OCI-LY7 (cell line): ENCODE measurements at regions not wholly inside any gene's neighbourhood (a gene's known extent, or its start where the extent isn't known, plus 50 kb on each side); places are given as distances from the start of the nearest gene placed in this dataset.

Experiments used
- BruUV-seq: library from RNA; stranded (reverse); fragments of 400-500 nt; replicated peaks from 2 replicates; lab custom pipeline; 2021; lab: Mats Ljungman, UMichigan
- CTCF ChIA-PET: fragments of 300-600 bp; sonication (Branson Sonifier 250); formaldehyde crosslinking; loops from one replicate; lab custom pipeline; 2022; ENCODE audit warnings: antibody characterized with exemption; ENCODE audit not compliant: unreplicated experiment; lab: Charles Lee
- POLR2A ChIA-PET: fragments of 300-600 bp; sonication (Branson Sonifier 250); formaldehyde crosslinking; loops from one replicate; lab custom pipeline; 2022; ENCODE audit warnings: antibody characterized with exemption; lab: Charles Lee
- DNase-seq: peaks from one replicate; pipeline ENCODE4 v3.0.0-alpha.2; 2015; ENCODE audit warnings: low spot score
- H2AFZ ChIP-seq: fragments of 200-600 bp; sonication (generic), shearing (Covaris generic); 2 replicates; pipeline ENCODE4 v1.6.1; 2014; ENCODE audit warnings: mild to moderate bottlenecking, antibody characterized with exemption, low read length, moderate library complexity
- H3K27ac ChIP-seq: fragments of 200-600 bp; sonication (generic); 2 replicates; pipeline ENCODE4 v1.5.1; 2014; ENCODE audit warnings: mixed run types, low read depth, mild to moderate bottlenecking, moderate library complexity, low read length, inconsistent platforms; ENCODE audit not compliant: poor library complexity, severe bottlenecking
- H3K36me3 ChIP-seq: fragments of 200-600 bp; sonication (generic); 2 replicates; pipeline ENCODE4 v1.6.1; 2014; ENCODE audit warnings: mild to moderate bottlenecking, antibody characterized with exemption, low read length, moderate library complexity, mixed read lengths; ENCODE audit not compliant: insufficient read depth
- H3K4me1 ChIP-seq: fragments of 200-600 bp; sonication (generic); 2 replicates; pipeline ENCODE4 v1.5.1; 2014; ENCODE audit warnings: mild to moderate bottlenecking, low read length; ENCODE audit not compliant: insufficient read depth, poor library complexity, severe bottlenecking
- H3K4me2 ChIP-seq: fragments of 200-600 bp; sonication (generic); 2 replicates; pipeline ENCODE4 v1.6.1; 2014; ENCODE audit warnings: mild to moderate bottlenecking, low read length
- H3K4me3 ChIP-seq: fragments of 200-600 bp; sonication (generic); 2 replicates; pipeline ENCODE4 v1.5.1; 2014; ENCODE audit warnings: mild to moderate bottlenecking, low read depth, low read length; ENCODE audit not compliant: poor library complexity, severe bottlenecking
- H3K79me2 ChIP-seq: fragments of 200-600 bp; sonication (generic); 2 replicates; pipeline ENCODE4 v1.6.1; 2016; ENCODE audit warnings: low read depth, mild to moderate bottlenecking, low read length, moderate library complexity, mixed read lengths; ENCODE audit not compliant: insufficient read depth
- H3K9me2 ChIP-seq: fragments of 200-600 bp; sonication (generic); 2 replicates; pipeline ENCODE4 v1.6.1; 2016; ENCODE audit warnings: mild to moderate bottlenecking, low read length, mixed read lengths; ENCODE audit not compliant: insufficient read depth
- H3K9me3 ChIP-seq: fragments of 200-600 bp; sonication (generic); 2 replicates; pipeline ENCODE4 v1.6.1; 2014; ENCODE audit warnings: mild to moderate bottlenecking, mixed run types, low read length, mixed read lengths
- H4K20me1 ChIP-seq: fragments of 200-600 bp; sonication (generic); 2 replicates; pipeline ENCODE4 v1.6.1; 2014; ENCODE audit warnings: mild to moderate bottlenecking, antibody characterized with exemption, low read length, moderate library complexity, mixed read lengths; ENCODE audit not compliant: insufficient read depth
- EZH2phosphoT487 ChIP-seq: fragments of 200-600 bp; sonication (generic); IDR thresholded peaks from 2 replicates; pipeline ENCODE4 v1.6.1; 2018; ENCODE audit warnings: low read depth, borderline replicate concordance, mild to moderate bottlenecking, mixed run types, antibody characterized with exemption, low read length, moderate library complexity, mixed read lengths
- intact Hi-C: fragments of 100-400 bp; cut with micrococcal nuclease; formaldehyde crosslinking; loops from one replicate; pipeline ENCODE4 v1.10.0; 2022; ENCODE audit not compliant: unreplicated experiment
- TF ChIP-seq, protein P1 (sequence below): fragments of 200-600 bp; sonication (generic); conservative IDR thresholded peaks from 2 replicates; pipeline ENCODE4 v1.5.1; 2014; ENCODE audit warnings: mild to moderate bottlenecking, antibody characterized with exemption, low read length, moderate library complexity, mixed read lengths

- Histone ChIP-seq H3K9me3 (no peaks in the 10 kb centered on the region), H4K20me1 (no peaks in the 10 kb centered on the region), H3K4me3 (no peak overlapping the region), H3K79me2 (no peaks in the 10 kb centered on the region), H3K4me1 (no peaks in the 10 kb centered on the region), H3K4me2 (no peak overlapping the region), H2AFZ (no peak overlapping the region), H3K36me3 (no peaks in the 10 kb centered on the region), H3K27ac (no peak overlapping the region), H3K9me2 (no peaks in the 10 kb centered on the region)
- TF ChIP-seq, protein P1, sequence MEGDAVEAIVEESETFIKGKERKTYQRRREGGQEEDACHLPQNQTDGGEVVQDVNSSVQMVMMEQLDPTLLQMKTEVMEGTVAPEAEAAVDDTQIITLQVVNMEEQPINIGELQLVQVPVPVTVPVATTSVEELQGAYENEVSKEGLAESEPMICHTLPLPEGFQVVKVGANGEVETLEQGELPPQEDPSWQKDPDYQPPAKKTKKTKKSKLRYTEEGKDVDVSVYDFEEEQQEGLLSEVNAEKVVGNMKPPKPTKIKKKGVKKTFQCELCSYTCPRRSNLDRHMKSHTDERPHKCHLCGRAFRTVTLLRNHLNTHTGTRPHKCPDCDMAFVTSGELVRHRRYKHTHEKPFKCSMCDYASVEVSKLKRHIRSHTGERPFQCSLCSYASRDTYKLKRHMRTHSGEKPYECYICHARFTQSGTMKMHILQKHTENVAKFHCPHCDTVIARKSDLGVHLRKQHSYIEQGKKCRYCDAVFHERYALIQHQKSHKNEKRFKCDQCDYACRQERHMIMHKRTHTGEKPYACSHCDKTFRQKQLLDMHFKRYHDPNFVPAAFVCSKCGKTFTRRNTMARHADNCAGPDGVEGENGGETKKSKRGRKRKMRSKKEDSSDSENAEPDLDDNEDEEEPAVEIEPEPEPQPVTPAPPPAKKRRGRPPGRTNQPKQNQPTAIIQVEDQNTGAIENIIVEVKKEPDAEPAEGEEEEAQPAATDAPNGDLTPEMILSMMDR, result no peak
- no peak for TF ChIP-seq EZH2phosphoT487
- no peak for DNase-seq
- intact Hi-C loops, result no loop called here
- POLR2A ChIA-PET, result no interaction called here
- no TSS peak for BruUV-seq
- CTCF ChIA-PET, result no interaction called here
Observed at GRCh38 chr2:23083966-23084365, 301.0 kb upstream of the KLHL29 start.

- Histone ChIP-seq H3K9me3 (no peaks in the 10 kb centered on the region), H3K4me3 (no peak overlapping the region), H2AFZ (no peak overlapping the region), H4K20me1 (no peaks in the 10 kb centered on the region), H3K36me3 (no peaks in the 10 kb centered on the region), H3K4me1 (no peaks in the 10 kb centered on the region), H3K79me2 (no peaks in the 10 kb centered on the region), H3K9me2 (no peaks in the 10 kb centered on the region), H3K4me2 (no peak overlapping the region), H3K27ac (no peak overlapping the region)
- POLR2A ChIA-PET, result no interaction called here
- CTCF ChIA-PET, result no interaction called here
- BruUV-seq, result no TSS peak
- no peak for DNase-seq
- intact Hi-C loops, result no loop called here
- TF ChIP-seq, protein P1, result no peak
- TF ChIP-seq EZH2phosphoT487, result no peak
Observed at GRCh38 chr2:23091019-23091418, 294.0 kb upstream of the KLHL29 start.

DNA sequence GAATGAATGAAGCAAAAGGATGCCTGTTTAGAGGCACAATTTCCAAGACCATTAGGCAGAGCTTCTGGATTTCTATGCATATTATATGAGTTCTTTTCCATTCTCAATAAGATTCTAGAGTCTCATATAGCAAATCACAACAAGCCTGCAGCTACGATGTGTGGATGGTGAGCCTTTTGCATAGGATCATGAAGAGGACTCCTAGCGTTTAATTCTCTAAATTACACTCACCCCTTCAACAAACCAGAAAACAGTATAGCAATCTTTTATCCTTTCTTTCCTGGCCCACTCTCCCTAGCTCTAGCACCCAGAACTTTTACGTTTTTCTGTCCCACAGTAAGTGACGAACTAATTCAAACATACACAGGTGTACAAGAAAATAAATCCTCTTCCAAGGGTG is 293.1 kb upstream of the KLHL29 start:
- POLR2A ChIA-PET, result no interaction called here
- H3K4me2 ChIP-seq, result no peak overlapping the region
- no peak overlapping the region for H2AFZ ChIP-seq
- CTCF ChIA-PET, result no interaction called here
- H3K9me3 ChIP-seq, result no peaks in the 10 kb centered on the region
- TF ChIP-seq, protein P1, result no peak
- no peak for TF ChIP-seq EZH2phosphoT487
- no peaks in the 10 kb centered on the region for H4K20me1 ChIP-seq
- H3K4me1 ChIP-seq, result no peaks in the 10 kb centered on the region
- intact Hi-C loops, result no loop called here
- no peak for DNase-seq
- H3K4me3 ChIP-seq, result no peak overlapping the region
- no peak overlapping the region for H3K27ac ChIP-seq
- H3K9me2 ChIP-seq, result no peaks in the 10 kb centered on the region
- H3K79me2 ChIP-seq, result no peaks in the 10 kb centered on the region
- BruUV-seq, result no TSS peak
- H3K36me3 ChIP-seq, result no peaks in the 10 kb centered on the region
